NCI-H524 treated with DMSO at 0.1 percent for 48 hours (cell line): ENCODE measurements at regions not wholly inside any gene's neighbourhood (a gene's known extent, or its start where the extent isn't known, plus 50 kb on each side); places are given as distances from the start of the nearest gene placed in this dataset.
"Not testable (repeated sequence)": the region's sequence is repeated elsewhere in the genome, so short reads cannot be mapped to it uniquely, and the experiment has no call there.

Source experiments
- DNase-seq: peaks from one replicate; lab custom pipeline; 2025; lab: John Stamatoyannopoulos, UW

DNA sequence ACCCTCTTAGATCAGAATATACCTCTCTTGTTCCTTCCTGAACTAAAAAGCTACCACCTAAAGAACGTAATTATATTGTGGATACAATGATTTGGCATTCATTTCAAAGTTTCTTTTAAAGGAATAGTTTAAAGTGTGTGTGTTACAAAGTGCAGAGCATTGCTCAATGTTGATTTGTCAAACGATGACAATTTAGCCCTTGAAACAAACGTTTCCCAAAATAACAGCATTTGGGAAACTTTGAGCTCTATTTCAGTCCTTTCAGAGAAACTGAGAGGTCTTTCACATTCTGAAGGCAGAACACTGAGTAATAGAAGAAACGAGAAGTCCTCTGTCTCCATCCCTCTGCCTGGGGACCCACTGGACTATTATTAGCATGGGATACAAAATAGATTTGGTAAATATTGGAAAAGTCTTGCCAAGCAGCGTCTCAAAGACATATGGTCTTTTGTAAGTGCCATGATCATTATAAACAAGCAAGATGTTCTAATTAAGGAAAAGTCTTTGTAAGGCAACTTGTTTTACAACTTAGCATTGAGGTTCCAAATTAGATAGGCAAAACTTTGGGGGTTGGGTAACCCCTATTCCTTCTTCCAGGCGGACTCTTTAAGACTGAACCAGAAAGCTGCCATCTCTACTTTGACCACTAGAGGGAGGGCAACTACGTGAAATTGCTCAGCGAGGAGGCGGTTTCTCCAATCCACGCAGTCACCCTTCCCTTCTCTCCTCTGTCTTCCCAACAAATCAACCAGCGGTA lies 208.8 kb downstream of the RNF144B start:
- DNase-seq = no peak

DNA sequence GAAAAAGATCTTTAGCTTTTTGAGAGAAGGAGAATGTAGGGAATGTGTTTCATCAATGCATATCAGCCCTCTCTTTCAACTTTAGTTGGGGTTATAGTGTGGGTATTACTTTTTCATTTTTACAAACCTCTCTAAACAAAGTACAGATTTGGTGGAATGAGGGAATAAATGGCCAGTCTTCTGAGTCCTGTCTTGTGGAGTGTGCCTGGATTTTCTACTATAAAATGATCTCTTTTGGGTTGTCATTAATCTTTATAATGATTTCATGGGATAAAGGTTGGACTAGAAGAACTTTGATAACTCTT lies 209.3 kb downstream of the RNF144B start:
- DNase-seq = no peak

DNA sequence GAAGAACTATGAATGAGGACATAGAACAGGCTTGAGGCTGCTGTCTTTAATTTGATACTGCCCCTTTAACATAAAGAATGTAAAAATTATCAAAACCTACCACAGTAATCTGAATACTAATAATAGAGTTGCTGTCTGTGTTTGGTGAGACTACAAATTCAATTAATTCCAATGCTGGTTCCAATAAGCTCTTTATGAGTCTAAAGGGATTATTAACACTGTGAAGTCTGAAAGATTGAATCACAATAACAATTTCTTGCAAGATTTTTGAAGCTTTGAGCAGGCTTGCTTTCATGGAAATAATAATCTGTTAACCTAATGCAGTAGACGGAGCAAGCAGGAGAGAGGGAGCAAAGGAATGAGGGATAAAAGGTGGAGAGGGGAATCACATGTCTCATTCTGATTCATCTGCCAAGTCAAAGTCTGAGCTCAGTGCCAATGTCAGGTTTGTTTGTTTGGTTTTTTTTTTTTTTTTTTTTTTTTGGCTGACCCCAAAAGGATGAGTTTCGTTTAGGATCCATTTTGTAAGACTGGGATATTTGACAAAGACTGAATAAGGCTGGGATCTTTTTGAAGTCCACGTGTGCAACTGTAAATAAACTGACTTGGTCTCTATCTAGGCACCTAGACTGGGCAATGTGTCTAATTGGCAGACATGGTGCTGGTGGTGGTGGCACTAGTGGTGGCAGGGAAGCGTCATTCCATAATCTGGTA lies 211.6 kb downstream of the RNF144B start:
- DNase-seq = no peak

DNA sequence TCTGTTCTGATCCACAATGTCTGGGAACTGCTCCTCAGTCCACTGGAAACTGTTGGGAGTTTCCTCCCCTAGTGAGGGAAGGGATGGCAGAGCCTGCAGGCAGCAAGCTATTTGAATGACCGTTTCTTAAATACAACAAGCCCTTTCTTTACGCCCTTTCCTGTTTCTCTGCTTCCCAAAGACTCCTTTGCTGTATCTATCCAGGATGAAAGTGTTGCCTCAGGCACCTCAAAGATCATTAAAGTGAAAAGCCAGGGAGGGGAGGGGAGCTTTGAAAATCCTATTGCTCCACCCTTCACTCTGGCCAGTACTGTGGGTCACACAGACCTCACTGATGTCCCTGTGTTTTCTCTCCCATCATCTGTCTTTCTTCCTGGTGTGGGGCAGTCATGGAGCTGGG lies 213.1 kb downstream of the RNF144B start:
- DNase-seq = no peak

DNA sequence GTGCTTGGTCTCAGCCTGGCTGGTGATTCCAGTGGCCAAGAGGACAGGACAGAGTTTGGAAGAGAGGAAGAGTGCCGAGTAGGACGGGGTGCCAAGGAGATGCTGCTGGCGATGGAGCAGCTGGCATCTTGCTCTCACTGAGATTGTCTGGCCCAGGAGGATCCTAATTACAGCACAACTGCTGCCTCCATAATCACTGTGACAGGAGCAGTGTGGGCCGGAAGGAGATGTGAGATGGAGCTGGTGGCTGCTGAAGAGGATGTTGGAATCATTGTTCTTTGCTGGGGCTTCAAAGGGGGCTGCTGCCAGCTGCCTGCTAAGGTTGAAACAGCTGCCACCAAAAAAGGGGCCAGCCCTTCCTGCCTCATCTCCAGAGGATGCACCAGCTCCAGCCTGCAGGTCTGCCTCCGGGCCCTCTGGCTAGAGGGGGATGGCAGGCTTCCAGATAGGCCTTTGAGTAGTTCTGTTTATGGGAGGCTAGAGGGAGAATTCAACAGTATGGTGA lies 214.4 kb downstream of the RNF144B start:
- no peak for DNase-seq

DNA sequence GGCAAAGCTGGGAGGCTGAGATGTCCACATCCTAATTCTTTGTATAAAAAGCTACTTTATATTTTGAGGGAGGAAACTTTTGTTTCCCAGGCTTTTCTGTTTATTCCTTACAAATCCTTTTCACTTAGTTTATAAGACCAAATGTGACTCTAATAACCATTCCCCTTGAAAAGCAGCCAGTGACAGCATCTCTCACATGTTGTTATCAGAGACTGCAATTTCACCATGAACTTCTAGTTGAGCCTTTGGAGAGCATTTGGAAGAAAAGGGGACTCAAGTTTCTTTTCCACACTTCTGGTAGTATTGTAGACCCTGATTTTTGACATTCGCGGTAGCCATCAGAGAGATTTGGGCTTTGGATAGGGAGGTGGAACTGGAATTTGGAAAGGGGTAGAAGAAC lies 215.8 kb downstream of the RNF144B start:
- DNase-seq = no peak

DNA sequence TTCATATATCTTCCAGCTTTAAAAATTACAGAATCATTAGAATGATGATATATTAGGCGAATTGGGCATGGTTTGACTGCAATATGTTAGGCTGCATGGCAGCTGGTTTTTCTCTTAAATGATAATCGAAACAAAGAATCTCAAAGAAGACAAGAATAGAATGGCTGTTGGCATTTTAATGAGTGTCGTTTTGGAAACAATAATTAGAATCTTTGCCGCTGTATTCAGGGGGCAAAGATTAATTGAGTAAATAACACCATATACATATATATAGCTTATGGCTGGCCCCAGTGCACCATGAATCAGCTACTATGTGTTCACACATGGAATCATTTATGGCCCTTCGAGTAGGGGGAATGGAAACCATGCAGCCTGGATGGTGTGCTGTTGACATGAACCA lies 216.2 kb downstream of the RNF144B start:
- no peak for DNase-seq

DNA sequence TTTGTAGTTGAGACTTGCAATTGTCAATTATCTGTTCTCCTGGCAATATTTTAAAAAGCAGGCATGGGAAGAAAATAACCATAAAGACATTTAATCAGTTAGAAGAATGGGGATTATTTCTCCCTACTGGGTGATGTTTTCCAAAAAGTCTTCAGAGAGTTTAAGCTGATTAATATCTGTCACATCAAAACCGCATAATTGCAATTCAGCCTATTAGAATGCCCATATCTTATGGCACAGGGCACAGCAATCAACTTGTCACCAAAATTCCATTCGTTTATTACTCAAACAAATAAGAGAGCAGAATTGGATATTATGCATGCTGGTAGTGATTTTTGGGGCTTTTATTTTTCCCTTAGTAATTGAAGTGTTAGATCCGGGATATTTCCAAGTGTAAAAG lies 218.7 kb downstream of the RNF144B start:
- DNase-seq = no peak

DNA sequence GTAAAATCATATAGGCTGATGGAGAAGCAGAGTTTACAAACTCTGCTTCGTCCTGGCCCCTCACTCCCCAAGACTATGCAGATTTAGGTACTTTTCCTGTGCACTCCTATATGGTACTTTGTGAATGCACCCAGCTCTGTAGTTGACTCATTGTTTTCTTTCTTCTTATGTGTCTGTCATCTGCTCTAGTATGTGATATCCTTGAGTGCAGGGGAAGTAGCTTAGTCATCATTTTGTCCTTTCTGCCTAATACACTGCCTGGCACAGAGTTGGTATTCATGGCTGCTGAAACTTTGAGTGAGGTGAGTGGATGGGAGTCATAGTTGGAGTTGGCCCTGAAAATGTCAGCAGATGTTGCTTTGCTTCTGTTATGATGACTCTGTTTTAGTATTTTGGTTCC lies 222.6 kb downstream of the RNF144B start:
- no peak for DNase-seq

DNA sequence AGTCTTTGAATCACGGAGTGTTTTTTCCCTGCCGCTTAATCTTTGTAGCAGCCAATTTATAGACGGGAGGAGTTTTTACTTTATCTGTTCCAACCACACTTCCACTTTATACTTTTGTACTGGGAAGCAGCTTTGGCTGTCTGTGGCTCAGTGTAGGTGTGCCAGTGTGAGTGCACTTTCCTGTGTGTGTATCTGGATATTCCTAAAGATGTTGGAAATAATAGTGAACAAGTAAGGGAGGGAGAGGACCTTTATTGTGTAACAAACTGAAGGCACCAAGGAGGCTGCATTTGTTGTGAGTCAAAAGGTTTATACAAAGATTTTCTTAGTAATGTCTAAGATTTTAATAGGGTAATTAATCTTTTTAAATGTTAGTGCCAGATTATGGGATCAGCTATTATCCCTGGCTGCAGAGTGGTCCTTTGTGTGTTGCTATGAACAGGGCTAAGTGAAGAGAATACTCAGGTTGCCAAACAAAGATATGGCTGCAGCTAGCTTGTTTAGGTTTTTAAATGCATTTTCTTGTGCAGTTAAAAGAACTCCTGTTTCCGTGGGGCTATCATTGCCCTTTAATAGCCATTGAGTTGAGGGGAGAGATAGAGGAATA lies 226.3 kb downstream of the RNF144B start:
- DNase-seq = no peak

DNA sequence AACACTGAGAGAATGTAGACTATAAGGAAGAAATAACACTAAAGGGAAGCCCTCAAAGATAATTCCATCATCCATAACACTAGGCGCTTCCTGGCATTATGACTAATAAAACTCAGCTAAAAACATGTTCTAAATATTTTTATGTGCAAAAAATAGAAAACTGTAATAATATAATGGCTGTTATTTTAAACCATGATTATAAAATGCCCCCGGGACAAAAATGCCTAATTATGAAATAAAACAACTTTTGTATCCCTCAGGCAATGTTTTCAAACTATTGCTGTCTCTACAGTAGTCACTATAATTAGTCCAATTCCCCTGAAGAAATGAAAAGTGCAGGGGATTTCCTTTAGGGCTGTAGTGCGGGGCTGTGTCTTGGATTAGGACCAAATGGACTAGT lies 242.4 kb downstream of the RNF144B start:
- no peak for DNase-seq

DNA sequence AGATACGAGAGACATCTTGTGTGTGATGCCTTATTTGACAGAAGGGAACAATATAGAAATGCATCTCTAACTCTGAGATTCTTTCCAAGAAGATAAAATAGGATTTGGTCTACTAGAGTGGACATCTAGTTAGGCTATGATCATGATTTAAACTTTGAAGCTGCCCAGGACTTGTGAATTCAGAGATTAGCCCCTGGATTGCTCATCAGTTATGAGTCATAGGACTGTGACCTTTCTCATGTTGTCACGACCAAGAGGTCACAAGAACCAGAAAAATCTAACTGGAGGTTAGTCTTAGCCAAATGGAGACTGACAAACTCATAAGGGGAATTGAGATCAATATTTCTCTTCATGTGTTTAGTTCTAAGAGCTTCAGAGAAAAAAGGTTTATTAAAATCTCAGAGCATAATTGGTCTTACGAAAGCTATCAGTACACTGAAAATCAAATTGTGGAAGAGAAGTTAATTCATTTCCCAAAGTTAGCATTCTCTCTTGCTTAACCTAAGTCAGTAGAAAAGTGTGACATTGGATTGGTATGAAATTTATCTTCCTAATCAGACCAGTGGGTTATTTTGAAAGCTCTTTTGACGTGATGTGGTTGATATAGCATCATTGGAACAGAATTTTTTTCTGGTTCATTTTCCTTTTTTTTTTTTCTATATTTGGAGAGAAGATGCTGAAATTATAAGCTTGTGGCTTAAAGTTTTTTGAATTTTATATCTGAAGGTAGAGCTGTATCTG lies 245.7 kb downstream of the RNF144B start:
- no peak for DNase-seq

DNA sequence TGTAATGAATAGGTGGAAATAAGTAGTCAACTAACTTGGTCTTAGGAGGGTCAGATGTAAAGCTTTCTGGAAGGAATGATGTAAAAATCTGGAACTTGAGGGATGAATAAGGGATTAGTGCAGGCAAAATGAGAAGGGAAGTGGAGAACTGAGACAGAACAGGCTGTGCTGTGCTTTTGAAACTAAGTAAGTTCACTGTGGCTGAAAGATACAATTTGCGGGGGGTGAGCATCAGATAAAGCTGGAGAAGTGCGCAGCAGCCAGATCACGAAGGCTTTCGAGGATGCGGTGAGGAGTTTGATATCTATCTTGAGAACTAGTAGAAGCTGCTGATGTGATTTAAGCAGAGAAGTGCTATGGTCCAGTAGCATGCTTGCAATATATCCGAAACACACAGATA lies 247.8 kb downstream of the RNF144B start:
- DNase-seq = no peak

DNA sequence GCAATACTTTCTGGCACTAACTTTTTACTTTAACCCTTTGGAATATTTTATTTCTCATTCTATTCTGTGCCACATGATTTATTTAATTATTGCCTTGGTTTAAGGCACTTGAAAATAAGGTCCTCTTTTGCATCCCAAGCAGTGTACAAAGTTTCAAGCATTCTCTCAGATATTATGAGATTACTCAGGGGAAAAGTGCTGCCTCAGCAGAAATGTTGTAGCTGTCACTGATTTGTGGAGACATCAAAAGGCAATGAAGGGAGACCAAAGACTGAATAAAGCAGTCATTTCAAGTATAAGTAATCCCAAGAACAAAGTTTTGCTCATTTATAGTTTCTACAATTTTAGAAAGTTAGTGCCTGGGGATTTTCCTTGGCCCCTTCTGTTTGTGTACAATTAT lies 253.0 kb downstream of the RNF144B start:
- DNase-seq = no peak

DNA sequence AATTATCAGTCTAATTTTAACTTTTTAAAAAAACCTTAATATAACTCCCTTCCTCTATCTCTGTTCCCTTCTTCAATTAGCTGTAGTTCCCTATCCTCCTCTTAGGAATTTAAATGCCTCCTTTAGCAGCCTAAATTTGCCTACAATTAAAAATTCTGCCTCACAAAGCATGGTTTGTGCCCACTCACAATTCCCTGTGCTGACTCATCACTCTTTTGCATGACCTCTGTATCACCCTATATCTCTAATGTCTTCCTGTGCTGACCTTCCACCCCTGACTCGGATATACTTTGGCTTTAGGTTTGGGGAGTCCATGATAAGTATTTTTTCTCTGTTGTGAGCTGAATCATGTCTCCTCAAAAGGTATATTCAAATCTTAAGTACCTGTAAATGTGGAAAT lies 253.6 kb downstream of the RNF144B start:
- DNase-seq = no peak

DNA sequence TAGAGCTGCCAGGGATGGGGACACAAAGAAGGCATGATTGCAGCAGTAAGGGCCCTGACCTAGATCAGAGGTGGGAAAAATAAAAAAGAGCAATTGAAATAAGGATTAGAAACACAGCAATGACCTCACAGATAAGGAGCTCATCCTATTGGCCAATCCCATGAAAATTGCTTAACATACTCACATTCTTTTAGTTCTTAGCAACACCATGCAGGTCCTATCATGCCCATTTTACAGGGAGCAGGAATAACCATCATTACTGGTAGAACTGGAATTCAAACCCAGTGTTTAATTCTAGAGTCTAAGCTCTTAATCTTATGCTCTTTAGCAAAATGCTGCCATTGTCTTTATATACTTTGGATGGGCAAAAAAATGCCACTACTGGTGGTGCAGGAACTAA lies 267.7 kb downstream of the RNF144B start:
- no peak for DNase-seq

DNA sequence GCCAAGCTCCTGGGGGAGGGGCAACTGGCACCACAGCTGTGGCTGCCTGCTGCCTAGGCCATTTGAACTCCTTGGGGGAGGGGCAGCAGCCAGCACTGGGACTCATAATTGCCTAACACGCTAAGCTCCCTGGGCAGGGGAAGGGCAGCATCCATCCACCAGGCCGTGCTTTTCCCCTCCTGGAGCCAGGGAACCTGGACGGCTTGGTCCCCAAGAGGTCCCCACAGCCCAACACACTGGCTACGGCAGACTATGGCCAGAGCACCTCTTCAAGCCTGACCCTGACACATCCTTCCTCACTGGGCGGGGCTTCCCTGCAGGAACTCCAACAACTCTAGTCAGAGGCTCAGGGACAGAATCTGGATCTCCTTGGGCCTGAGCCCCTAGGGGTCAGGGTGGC lies 269.4 kb downstream of the RNF144B start:
- no peak for DNase-seq

DNA sequence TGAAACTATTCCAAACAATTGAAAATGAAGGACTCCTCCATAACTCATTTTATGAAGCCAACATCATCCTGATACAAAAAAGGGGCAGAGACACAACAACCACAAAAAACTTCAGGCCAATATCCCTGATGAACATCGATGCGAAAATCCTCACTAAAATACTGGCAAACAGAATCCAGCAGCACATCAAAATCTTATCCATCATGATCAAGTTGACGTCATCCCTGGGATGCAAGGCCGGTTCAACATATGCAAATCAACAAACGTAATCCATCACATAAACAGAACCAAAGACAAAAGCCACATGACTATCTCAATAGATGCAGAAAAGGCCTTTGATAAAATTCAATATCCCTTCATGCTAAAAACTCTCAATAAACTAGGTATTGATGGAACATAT lies 272.8 kb downstream of the RNF144B start:
- not testable (repeated sequence) for DNase-seq

DNA sequence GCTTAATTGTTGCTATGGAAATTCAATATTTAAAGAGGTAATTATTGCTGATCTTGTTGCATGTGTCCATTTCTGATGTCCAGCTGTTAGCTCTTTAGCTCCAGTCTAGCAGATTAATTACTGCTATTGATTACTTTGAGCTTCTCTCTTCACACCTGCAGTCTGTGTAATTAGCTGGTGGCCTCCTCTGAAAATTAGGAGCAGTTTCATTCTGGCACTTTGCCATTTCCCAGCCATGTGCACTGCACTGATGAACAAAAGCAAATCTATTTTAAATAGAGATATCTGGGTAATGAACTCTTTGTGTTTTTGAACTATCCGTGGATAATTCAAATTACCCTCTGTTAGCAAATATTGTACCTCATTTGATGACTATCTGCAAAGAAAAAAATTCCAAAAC lies 275.9 kb downstream of the RNF144B start:
- no peak for DNase-seq

DNA sequence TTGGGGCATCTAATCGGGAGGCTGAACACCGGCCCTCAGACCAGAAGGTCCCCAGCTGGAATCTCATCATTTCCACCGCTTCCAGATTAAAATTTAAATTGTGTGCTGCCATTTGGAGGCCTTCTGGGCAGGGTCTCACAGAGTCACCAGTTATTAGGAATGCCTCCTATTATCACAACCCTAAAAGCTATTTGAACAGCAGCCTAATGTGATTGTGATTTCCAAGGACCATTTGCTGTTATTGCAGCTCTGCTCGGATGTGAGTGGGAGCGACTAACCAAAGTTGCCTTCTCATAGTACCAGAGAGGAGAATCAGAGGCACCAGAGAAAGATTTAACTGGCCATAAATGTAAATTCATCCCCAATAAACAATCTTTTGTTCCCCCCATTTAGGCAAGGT lies 277.3 kb downstream of the RNF144B start:
- no peak for DNase-seq

DNA sequence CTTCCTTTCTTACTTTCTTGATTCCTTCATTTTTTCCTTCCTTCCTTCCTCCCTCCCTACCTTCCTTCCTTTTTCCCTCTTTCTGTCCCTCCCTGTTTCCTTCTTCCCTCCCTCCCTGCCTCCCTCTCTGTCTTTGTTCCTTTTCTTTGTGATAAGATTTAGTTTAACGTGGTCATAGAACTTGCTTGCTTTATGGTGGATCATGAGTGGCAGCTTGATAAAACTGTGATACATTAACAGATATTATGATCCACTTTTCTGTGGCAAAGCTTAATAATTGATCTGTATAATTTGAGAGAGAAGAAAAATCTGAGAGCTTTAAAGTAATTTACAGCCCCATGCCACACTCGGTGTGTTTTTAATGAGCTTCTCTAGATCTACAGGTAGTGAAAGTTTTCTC lies 280.5 kb downstream of the RNF144B start:
- no peak for DNase-seq

DNA sequence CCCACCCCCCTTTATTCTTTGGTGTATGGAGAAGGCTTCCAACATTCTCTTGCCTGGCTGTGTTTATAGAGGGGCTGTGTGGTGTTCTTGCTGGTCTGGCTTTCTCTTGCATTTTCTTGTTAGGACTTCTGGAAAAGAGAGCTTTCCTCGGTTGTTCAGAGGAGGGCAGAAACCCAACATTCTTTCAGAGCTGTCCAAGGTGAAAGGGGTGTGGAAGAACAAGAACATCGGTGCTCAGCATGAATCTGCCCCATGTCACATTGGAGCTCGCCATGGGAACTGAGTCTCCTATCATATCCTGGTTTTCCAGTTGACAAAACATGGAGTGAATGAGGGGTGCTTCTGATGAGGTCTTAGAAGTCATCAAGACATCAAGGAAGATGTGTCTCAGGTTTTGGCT lies 281.8 kb downstream of the RNF144B start:
- no peak for DNase-seq

DNA sequence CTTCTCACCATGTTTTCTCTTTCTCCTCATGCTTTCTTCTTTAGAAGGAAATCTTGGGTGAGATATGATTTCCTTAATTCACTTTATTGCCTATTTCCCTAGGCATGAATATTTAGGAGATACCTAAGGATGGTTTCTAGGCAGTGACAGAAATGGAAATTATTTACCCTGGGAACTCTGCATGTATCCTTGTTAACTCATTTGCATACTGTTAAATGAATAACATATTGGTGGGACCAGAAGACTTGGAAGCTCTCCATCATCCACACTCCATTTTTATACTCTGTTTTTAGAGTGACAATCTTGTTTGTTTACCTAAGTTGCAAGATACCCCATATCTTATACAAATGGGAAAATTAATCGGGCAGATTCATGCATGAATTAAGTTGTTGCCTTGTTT lies 285.7 kb downstream of the RNF144B start:
- no peak for DNase-seq
